ENCODE measurements at regions not wholly inside any gene's neighbourhood (a gene's known extent, or its start where the extent isn't known, plus 50 kb on each side); places are given as distances from the start of the nearest gene placed in this dataset.
A peak's percentile ranks its signal among the peaks of the same experiment; 100 is the strongest.

- DNase-seq: no peak
Observed at GRCh38 chr3:6540981-6541380, 319.9 kb upstream of the GRM7 start.

- DNase-seq: no peak
Observed at GRCh38 chr3:6542795-6543194, 318.1 kb upstream of the GRM7 start.

GRCh38 chr3:6549296-6549695 is 311.6 kb upstream of the GRM7 start:
- DNase-seq: no peak

- no peak for DNase-seq
Observed at GRCh38 chr3:6551165-6551564, 309.8 kb upstream of the GRM7 start.

GRCh38 chr3:6560259-6560658 is 300.7 kb upstream of the GRM7 start:
- no peak for DNase-seq

GRCh38 chr3:6567241-6567640 is 293.7 kb upstream of the GRM7 start:
- DNase-seq: no peak

- DNase-seq: no peak
Observed at GRCh38 chr3:6568999-6569493, 291.9 kb upstream of the GRM7 start.

- DNase-seq: no peak
Observed at GRCh38 chr3:6571448-6571847, 289.5 kb upstream of the GRM7 start.

GRCh38 chr3:6577584-6577983 is 283.3 kb upstream of the GRM7 start:
- no peak for DNase-seq

GRCh38 chr3:6578526-6578925 is 282.4 kb upstream of the GRM7 start:
- no peak for DNase-seq

- DNase-seq: no peak
Observed at GRCh38 chr3:6580808-6581207, 280.1 kb upstream of the GRM7 start.

GRCh38 chr3:6585360-6585759 is 275.6 kb upstream of the GRM7 start:
- DNase-seq: no peak

GRCh38 chr3:6600237-6600636 is 260.7 kb upstream of the GRM7 start:
- DNase-seq: no peak

GRCh38 chr3:6601374-6601773 is 259.5 kb upstream of the GRM7 start:
- peak; percentile 6 for DNase-seq

GRCh38 chr3:6602329-6602728 is 258.6 kb upstream of the GRM7 start:
- DNase-seq: no peak

GRCh38 chr3:6605227-6605626 is 255.7 kb upstream of the GRM7 start:
- no peak for DNase-seq

GRCh38 chr3:6608843-6609242 is 252.1 kb upstream of the GRM7 start:
- no peak for DNase-seq

- no peak for DNase-seq
Observed at GRCh38 chr3:6612034-6612616, 248.8 kb upstream of the GRM7 start.

- no peak for DNase-seq
Observed at GRCh38 chr3:6622260-6622659, 238.7 kb upstream of the GRM7 start.

- DNase-seq: no peak
Observed at GRCh38 chr3:6622712-6623111, 238.2 kb upstream of the GRM7 start.

- DNase-seq: no peak
Observed at GRCh38 chr3:6631376-6631775, 229.5 kb upstream of the GRM7 start.

- DNase-seq: no peak
Observed at GRCh38 chr3:6640907-6641306, 220.0 kb upstream of the GRM7 start.

GRCh38 chr3:6644070-6644929 is 216.6 kb upstream of the GRM7 start:
- DNase-seq: peak; percentile 42

- no peak for DNase-seq
Observed at GRCh38 chr3:6654670-6655069, 206.2 kb upstream of the GRM7 start.

- no peak for DNase-seq
Observed at GRCh38 chr3:6655275-6655674, 205.6 kb upstream of the GRM7 start.

Measured in NCI-H774 (cell line).